Mesothelial cell of epicardium (in vitro differentiated cells): ENCODE measurements at regions not wholly inside any gene's neighbourhood (a gene's known extent, or its start where the extent isn't known, plus 50 kb on each side); places are given as distances from the start of the nearest gene placed in this dataset.

Experiments
- DNase-seq, 2 experiments: peaks; one replicate each; pipeline ENCODE4 v3.0.0; 2021; ENCODE audit warnings: low spot score in 2 of 2; ENCODE audit not compliant: unreplicated experiment in 2 of 2
- H3K27ac Mint-ChIP-seq: 2 replicates; pipeline ENCODE4 v1.8.0; 2021; ENCODE audit warnings: mixed read lengths
- H3K27me3 Mint-ChIP-seq: 2 replicates; pipeline ENCODE4 v1.8.0; 2021; ENCODE audit warnings: low read depth, mixed read lengths
- H3K36me3 Mint-ChIP-seq: 2 replicates; pipeline ENCODE4 v1.8.0; 2021; ENCODE audit warnings: mixed read lengths
- H3K4me1 Mint-ChIP-seq: 2 replicates; pipeline ENCODE4 v1.8.0; 2021; ENCODE audit warnings: mixed read lengths
- H3K4me3 Mint-ChIP-seq: 2 replicates; pipeline ENCODE4 v1.8.0; 2021; ENCODE audit warnings: mild to moderate bottlenecking, moderate library complexity, mixed read lengths
- H3K9me3 Mint-ChIP-seq: 2 replicates; pipeline ENCODE4 v1.8.0; 2021; ENCODE audit warnings: mixed read lengths
- CTCF ChIP-seq: fragments of 200-600 bp; sonication (generic); IDR thresholded peaks from one replicate; pipeline ENCODE4 v1.5.0; 2021; ENCODE audit warnings: antibody characterized with exemption; ENCODE audit not compliant: unreplicated experiment

GRCh38 chr3:25119682-25120081 is 308.4 kb upstream of the RARB start:
- no peak for DNase-seq
- no peak for TF ChIP-seq CTCF
- H3K4me3 Mint-ChIP-seq = no peak overlapping the region
- H3K36me3 Mint-ChIP-seq = no peaks in the 10 kb centered on the region
- no peaks in the 10 kb centered on the region for H3K27me3 Mint-ChIP-seq
- H3K4me1 Mint-ChIP-seq = peaks cover 13% of the 10 kb centered on the region
- no peak overlapping the region for H3K27ac Mint-ChIP-seq
- H3K9me3 Mint-ChIP-seq = no peaks in the 10 kb centered on the region

GRCh38 chr3:25120665-25121064 is 307.4 kb upstream of the RARB start:
- Mint-ChIP-seq H3K9me3 (no peaks in the 10 kb centered on the region), H3K36me3 (no peaks in the 10 kb centered on the region), H3K27ac (no peak overlapping the region), H3K4me3 (no peak overlapping the region), H3K4me1 (peaks cover 20% of the 10 kb centered on the region), H3K27me3 (no peaks in the 10 kb centered on the region)
- TF ChIP-seq CTCF = no peak
- DNase-seq = no peak

- Mint-ChIP-seq H3K4me3 (no peak overlapping the region), H3K9me3 (peaks cover 16% of the 10 kb centered on the region), H3K36me3 (peaks cover 15% of the 10 kb centered on the region), H3K27ac (peak overlapping the region; percentile 29), H3K4me1 (peaks cover 11% of the 10 kb centered on the region), H3K27me3 (no peaks in the 10 kb centered on the region)
- no peak for DNase-seq
- no peak for TF ChIP-seq CTCF
Measured at GRCh38 chr3:25125201-25125600, 302.9 kb upstream of the RARB start.

GRCh38 chr3:25128735-25129134 is 299.3 kb upstream of the RARB start:
- Mint-ChIP-seq H3K4me3 (no peak overlapping the region), H3K4me1 (peaks cover 18% of the 10 kb centered on the region), H3K36me3 (peaks cover 30% of the 10 kb centered on the region), H3K27me3 (no peaks in the 10 kb centered on the region), H3K27ac (no peak overlapping the region), H3K9me3 (peaks cover 23% of the 10 kb centered on the region)
- no peak for DNase-seq
- no peak for TF ChIP-seq CTCF

- no peak overlapping the region for H3K27ac Mint-ChIP-seq
- H3K9me3 Mint-ChIP-seq = peaks cover 23% of the 10 kb centered on the region
- H3K4me3 Mint-ChIP-seq = no peak overlapping the region
- no peaks in the 10 kb centered on the region for H3K27me3 Mint-ChIP-seq
- TF ChIP-seq CTCF = no peak
- peaks cover 30% of the 10 kb centered on the region for H3K36me3 Mint-ChIP-seq
- peaks cover 11% of the 10 kb centered on the region for H3K4me1 Mint-ChIP-seq
- no peak for DNase-seq
Measured at GRCh38 chr3:25130724-25131520, 297.1 kb upstream of the RARB start.

- no peak for DNase-seq
- no peak for TF ChIP-seq CTCF
- Mint-ChIP-seq H3K27ac (peak overlapping the region; percentile 0), H3K4me3 (no peak overlapping the region), H3K9me3 (peaks cover 12% of the 10 kb centered on the region), H3K36me3 (peaks cover 20% of the 10 kb centered on the region), H3K4me1 (peaks cover 19% of the 10 kb centered on the region), H3K27me3 (no peaks in the 10 kb centered on the region)
Measured at GRCh38 chr3:25133588-25133987, 294.5 kb upstream of the RARB start.
